GM21381 (cell line): ENCODE measurements at regions not wholly inside any gene's neighbourhood (a gene's known extent, or its start where the extent isn't known, plus 50 kb on each side); places are given as distances from the start of the nearest gene placed in this dataset.

ENCODE experiments used
- ATAC-seq: cut with Tn5 transposase; IDR thresholded peaks from one replicate; pipeline ENCODE4 v1.9.1; 2021; ENCODE audit warnings: mild to moderate bottlenecking, moderate library complexity; ENCODE audit not compliant: unreplicated experiment

DNA sequence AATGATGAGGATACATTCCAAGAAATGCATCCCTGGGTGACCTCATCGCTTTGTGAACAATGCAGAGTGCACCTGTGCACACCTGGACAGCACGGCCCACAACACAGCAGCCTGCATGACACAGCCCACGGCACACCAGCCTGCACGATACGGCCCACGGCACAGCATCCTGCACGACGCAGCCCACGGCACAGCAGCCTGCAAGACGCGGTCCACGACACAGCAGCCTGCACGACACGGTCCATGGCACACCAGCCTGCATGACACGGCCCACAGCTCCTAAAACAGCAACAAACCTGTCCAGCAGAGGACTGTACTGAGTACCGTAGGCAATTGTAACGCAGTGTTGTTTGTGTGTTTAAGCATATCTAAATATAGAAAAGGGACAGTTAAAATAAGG lies 134.7 kb upstream of the PPP2R2D start:
- no peak for ATAC-seq

DNA sequence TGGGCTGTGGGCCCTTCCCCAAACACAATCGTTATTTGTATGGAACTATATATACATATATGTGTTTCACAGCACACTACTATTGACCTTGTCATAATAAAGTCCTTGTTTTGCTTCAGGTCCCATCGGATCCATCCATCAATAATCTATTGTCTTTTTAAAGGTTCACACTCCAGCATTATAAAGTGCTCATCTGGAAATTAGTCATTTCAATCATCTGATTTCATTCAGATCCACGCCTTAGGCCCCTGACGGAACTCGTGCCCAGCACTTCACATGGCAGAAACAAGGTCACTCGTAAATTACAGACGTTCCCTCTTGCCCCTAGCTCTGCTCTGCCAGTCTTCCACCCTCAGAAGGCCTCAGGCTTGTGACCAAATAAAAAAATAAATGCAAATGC lies 133.1 kb upstream of the PPP2R2D start:
- no peak for ATAC-seq

DNA sequence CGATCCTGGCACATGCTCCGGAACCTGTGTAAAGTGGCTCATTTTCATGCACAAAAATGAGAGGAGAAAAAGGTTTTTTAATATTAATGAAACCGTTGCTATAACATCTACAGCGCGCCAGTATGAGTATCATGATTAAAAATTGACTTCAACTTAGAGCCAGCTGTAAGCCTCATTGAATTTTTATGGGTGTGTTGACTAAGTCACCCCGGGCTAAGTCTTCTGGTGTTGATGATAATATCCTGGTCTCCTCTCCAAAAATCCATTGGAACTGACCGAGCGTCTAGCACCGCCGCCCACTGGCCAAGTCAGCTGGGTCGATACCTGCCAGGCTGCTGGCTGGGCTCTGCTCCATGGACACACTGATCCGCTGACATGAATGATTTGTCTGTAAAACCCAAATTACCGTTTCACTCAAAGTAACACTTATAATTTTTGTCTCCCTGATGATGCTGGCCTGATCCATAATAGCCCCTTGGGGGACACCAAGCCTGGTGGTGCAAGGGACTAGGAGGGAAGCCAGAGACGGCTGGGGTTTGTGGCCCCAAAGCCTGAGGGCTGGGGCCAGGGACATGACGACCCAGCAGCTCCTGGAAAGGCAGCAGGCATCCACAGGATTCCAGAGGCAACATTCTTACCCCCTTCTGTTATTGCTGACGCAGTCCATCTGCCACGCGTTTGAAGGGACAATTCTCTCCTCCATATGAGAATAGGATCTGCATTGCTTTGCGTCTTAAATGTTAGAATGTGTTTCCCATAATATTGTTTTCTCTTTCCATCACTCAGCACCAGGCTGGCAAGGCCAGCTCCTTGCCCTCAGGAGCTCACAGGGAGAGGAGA lies 131.0 kb upstream of the PPP2R2D start:
- ATAC-seq, result no peak

DNA sequence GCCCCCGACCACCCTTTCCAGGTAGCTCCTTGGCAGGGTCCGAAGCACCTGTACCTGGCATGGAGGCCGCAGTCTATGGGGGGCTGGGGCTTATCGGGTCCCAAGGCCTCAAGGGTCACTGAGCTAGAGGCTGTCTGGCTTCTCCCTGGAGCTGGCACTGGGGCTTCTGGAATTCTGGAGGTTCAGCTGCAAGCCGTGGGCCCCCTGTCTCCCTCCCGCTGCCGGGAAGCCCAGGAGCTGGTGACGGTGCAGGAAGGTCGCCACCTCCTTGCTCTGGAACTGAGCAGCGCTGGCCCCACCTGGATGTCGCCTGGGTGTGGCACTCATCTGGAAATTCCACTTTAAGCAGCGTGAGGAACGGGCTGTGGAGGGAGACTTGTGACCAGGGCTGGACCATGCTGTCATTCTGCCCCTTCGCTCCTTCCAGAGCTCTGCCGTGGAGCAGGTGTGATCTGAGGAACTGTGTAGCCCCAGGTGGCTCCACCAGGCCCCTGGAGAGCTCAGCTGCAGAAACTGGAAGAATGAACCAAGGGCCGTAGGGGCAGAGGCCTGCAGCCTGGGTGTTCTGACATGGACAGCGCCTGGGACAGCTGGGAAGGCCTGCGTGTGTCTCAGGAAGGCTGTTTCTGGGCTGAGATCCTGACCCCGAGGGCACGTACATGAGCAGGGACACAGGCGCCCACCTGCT lies 129.7 kb upstream of the PPP2R2D start:
- ATAC-seq, result no peak

DNA sequence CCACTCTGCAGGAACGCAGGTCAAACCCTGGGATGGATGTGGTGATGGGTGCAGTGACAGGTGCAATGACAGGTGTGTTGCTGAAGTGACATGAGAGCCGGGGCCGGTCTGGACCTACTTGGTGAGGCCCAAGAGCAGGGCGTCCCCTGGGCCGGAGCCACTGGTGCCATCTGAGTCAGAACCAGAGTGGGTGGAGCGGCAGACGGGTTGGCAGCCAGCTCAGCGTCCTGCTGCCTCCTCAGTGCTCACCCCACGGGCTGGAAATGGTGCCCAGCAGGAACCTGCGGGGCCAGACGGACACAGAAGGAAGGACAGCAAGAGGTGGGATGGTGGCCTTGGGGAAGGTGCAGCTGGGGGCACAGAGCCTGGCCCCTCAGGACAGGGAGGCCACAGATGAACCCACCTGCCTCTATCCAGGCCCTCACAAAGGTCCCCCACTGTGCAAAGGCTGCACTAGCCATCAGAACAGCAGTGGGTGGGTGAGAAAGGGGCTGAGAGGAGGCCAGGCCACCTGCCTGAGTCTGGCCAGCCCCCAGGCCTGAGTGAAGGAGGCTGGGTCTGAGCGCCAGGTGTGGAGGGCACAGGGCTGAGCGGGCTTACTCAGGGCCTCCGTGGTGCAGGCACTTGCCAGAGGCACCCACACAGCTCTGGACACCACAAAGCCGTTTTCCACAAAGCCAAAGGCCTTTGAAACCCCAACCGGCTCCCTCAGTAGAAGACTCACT lies 129.0 kb upstream of the PPP2R2D start:
- ATAC-seq, result no peak

DNA sequence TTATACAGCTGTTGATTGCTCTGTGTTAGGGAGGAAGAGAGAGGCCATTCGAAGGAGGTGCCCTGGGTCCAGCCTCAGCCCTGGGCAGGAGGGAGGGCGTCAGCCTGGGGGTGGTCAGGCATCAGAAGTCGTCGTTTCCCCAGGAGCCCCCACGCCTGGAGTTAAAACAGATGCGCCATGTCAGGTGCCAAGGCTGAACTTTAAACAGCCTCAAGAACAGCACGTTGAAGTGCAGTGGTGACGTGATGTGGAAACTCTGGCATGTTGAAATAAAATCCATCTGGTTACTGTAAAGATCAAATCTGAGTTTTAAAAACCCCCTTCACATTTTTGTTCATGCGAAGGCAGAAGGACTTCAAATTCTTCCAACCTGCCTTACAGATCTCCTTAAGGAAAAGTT lies 128.4 kb upstream of the PPP2R2D start:
- no peak for ATAC-seq

DNA sequence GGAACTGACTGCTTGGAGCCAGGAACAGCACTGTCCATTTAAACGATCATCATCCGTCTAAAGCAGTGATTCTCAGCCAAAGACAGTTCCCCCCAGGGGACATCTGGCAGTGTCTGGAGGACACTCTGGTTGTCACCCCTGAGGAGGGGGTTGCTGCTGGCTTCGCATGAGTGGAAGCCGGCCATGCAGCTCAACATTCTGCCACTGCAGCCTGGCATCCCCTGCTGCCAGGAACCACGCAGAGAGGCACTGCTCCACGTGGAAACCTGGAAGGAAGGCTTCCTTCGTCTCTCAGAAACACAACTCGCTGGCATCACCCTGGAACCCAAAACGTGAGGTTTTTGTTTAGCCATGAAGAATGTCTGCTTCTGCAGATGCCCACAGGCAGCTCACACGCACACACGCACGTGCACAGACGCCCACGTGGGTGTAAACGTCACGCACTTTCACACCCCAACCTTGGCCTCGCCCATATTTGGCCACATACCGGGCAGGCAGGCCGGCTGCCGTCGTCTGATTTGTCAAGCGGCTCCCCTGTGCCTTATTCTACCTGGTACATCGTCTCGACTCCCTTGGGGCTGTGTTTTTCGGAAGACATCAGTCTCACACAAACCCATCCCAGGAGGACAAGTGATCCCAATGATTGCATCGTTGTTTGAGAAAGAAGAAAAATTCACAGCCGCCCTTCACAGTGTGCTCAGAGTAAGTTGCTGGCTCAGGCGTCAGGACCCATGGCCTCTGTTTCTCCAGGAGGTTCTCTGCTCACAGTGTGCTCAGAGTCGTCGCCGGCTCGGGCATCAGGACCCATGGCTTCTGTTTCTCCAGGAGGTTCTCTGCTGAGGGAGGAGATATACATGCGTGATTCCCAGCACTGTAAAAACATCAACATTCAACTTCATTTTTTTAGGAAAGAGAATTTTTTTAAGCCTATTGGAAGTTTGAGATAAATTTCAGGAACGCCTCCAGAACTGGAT lies 127.2 kb upstream of the PPP2R2D start:
- no peak for ATAC-seq

DNA sequence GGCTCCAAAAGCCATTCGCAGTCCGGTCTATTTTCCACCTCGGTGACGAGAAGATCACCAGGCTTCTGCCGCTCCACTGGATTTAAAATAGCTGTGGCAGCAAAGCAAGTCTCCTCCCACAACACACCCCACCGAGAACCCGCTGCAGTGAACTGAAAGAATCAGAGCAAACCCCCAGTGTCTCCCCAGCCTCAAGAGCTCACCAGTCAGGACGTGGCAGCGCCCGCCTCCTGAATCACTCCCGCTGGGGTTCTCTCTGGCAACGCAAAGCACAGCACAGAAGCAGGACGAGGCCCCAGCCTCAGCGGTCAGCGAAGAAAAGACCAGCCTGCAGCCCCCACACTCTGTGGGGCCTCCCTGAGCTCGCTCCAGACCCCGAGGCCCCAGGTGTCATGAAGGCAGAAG lies 126.1 kb upstream of the PPP2R2D start:
- no peak for ATAC-seq

DNA sequence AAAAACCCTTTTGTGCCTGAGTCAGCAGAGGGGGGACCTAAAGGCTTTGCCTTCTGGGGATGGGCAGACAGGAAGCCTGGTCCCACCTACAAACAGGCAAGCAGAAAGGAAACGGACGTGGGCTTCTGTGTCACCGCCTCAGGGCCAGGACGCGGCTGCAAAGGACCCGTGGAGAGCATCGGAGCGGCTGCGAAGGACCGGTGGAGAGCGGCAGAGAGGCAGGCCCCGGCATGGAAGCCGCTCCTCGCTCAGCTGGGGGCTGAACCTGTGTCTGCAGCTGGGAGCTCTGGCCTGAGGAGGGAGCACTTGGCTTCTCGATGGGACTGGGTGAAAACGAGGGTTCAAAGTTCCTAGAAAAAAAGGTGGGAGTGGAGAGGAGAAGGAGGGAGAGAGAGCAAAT lies 125.4 kb upstream of the PPP2R2D start:
- no peak for ATAC-seq

DNA sequence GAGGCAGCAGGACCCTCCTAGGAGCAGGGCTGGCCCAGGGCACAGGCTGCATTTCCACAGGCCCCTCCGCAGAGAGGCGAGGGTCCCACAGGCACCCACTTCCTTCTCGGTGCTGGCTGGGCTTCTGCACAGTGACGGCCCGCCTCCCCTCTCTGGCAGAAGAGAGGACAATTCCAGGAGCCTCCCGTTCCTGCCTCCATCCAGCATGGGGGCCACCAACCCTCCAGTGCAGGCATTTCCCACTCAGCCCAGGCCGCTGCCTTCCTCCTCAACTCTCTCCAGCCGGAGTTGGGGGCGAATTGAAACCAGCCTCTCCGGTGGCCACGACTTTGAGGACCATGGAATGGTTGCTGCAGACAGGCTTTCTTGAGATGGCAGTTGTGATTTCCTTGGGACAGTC lies 125.0 kb upstream of the PPP2R2D start:
- ATAC-seq, result no peak

DNA sequence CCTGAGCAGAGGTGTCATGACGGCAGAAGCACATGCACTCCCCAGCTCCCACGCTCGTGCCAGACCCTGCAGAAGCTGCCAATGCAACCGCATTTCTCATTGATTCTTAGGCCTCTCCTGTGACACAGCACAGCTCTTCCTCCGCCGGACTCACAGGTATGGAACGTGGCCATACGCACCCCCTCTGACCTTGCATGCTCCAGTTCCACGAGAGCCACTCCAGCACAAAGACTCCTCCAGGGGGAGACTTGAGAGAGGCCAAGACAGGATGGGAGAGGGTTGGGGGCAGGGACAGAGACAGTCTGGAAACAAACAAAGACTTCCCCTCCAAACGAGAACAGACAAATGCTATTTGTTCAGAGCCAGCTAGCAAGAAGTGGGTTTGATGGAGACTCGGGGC lies 124.3 kb upstream of the PPP2R2D start:
- no peak for ATAC-seq

DNA sequence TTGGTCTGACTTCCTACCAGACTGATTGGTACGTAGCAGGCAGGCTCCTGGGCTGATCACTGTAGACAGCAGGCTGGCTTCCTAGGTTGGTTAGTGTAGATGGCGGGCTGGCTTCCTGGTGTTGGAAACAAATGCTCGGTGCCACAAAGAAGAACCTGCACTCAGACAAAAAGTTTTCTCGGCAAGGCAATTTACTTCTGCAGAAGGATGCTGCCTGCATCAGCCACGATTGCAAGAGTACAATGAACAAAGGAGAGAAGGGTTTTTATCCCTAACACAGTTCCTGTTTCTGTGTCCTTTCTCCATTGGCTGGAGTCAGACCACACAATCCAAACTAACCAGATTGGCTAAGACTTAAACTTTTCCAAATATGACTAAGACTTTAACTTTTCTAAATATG lies 123.6 kb upstream of the PPP2R2D start:
- ATAC-seq, result no peak

DNA sequence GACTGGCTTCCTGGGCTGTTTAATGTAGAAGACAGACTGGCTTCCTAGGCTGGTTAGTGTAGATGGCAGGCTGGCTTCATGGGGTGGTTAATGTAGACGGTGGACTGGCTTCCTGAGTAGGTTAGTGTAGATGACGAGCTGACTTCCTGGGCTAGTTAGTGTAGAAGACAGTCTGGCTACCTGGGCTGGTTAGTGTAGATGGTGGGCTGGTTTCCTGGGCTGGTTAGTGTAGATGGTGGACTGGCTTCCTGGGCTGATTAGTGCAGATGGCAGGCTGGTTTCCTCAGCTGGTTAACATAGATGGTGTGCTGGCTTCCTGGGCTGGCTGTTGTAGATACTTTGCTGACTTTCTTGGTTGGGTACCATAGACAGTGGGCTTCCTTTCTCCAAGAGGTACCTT lies 122.9 kb upstream of the PPP2R2D start:
- no peak for ATAC-seq

DNA sequence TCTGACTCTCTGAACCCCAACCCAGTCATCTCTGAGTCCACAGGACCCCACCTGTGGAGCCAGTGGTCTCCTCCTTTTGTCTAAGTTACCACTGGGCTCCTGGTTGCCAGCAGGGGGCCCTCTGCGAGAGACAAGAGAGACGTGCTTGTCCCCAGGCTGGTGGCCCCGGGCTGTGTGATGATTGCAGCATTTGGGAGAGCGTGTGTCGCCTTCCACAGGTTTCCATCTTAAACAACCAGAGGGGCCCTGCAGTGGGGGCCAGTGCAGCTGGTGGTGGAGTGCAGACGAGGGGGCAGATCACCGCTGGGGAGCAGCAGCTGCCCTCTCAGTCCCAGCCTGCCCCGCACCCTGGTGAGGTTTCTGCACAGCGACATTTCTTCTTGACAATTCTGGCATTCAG lies 122.4 kb upstream of the PPP2R2D start:
- ATAC-seq, result no peak

DNA sequence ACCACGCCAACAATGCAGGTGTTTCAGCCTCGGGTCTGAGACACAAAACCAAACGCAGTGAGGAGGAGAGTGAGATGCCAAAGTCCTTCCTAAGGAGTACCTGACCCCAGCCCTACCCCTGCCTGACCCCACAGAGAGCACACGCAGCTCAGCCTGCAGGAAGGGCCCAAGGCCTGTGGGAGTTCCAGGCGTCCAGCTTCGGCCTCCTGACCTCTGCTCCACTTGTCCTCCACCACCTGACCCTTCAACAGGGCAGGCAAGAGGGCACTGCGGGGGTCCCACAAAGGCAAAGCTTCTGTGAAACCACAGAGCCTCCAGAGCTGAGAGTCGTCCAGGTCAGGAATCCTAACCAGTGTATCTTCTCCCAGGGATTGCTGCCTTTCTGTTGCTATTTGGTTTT lies 122.0 kb upstream of the PPP2R2D start:
- no peak for ATAC-seq

DNA sequence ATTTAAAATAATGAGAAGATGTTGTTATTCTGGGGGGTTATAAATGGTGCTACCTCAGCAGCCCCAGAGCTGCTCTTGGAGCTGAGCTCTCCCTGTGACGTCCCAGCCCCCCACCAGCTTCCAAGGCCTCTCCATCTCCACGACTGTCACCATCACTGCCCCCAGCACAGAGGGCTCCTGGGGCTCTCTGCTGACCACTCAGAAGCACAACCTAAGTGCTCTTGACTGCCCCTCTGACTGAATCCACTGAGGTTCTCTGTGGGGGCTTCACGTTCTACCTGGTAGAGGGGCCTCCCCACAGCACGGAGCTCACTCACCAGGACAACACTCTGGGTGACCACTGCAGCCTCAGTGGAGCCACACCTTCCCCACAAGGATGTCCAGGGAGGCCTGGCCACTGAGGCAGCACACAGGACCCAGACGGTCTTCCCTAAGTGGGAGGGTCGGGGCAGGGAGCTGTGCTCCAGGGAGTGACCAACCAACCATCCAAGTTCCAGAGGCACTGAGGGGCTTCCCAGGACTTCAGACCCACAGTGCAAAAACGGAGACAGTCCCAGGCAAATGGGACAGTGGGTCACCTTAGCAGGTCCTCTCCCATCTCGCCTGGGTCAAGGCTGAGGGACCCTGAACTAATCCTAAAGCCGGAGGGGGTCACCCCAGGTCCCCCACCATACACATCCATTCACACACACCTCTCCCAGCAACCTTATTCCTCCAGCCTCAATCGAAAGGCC lies 121.0 kb upstream of the PPP2R2D start:
- ATAC-seq, result no peak

DNA sequence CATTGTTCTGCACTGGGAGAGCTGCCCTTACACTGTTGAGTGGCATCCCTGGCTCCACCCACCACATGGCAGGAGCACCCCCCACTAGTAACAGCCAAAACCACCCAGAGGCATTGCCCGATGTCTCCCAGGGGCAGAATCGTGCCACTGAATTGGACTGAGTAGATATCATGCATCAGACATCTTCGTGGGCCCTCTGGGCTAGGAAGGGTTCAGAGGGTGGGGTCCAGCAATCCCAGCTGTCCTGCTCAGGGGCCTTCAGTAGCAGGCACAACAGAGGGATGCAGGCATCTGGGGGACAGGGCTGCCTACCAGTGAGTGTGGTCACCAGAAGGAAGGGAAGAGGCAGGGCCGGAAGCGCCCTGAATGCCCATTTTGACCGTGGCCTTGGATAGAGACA lies 119.7 kb upstream of the PPP2R2D start:
- no peak for ATAC-seq

DNA sequence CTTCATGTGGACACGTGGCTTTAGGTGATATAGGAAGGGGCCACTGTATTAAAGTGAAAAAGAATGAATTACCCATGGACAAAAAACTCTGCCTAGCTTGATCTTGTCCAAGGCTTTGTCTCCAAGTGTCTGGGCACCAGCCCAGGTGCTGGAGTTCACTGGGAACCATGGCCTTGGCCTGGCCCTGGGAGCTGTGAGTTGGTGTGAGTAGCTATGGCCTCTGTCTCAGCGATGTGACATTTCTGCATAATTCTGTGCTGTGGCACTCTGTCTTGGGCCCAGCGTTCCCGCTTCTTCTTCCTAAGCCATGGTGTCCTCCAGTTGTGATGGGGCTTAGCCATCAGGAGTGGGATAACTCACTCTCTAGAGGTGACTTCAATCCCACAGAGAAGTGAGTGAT lies 119.0 kb upstream of the PPP2R2D start:
- ATAC-seq, result no peak

DNA sequence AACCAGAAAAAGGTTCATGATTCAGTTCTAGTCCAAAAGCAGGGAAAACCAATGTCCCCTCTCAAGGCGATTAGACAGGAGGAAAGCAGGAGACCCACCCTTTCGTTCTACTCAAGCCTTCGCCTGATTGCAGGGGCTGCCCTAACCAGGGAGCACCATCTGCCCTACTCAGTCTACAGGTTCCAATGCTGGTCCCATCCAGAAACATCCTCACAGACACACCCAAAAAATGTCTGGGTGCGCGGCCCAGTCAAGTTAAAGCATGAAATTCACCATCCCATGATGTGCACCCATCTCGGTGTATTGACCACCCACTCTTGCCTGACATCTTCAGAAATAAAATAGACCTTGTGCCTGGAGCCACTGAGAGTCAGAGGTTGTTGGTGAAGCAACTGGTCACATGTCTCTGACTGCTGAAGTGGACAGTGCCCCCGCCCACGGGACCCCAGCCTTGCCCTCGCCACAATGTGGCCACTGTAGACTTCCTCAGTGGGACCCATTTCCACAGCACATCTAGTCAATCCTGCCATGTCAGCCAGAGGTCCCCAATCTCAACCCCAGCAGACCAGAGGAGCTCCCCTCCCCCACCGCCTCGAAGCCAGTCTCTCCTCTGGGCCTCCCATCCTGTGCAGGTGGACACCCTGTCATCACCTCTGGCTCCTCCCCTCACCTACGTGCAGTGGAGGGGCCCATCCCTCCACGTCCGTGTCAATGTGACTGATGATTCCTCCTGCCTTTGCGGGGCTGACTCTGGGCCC lies 116.3 kb upstream of the PPP2R2D start:
- ATAC-seq, result no peak

DNA sequence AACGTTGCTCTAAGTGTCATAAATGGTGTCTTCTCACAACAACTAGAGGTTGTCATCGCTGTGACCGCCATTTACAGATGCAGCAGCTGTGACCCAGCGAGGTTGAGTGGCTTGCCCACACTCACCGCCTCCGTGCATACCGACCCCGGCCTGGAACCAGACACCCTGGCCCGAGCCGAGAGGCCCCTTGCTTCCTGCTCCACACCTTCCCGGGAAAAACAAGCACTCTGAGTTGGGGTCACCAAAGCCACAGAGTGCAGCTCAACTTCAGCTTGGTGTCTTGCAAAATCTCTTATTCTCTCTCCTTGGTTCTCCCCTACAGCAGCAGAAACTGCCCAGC lies 115.7 kb upstream of the PPP2R2D start:
- ATAC-seq, result no peak
